ENCODE measurements at regions not wholly inside any gene's neighbourhood (a gene's known extent, or its start where the extent isn't known, plus 50 kb on each side); places are given as distances from the start of the nearest gene placed in this dataset.
"Not testable (repeated sequence)": the region's sequence is repeated elsewhere in the genome, so short reads cannot be mapped to it uniquely, and the experiment has no call there.

- not testable (repeated sequence) for H3K4me1 ChIP-seq (ENCODE audit: control insufficient read depth, insufficient read depth, low read length); DNase-seq (ENCODE audit: low read depth in 4 of 6, low spot score in 6 of 6); H3K9me3 ChIP-seq (ENCODE audit: control insufficient read depth, insufficient read depth, low read length); H3K4me3 ChIP-seq (ENCODE audit: low read depth, low read length); H3K36me3 ChIP-seq (ENCODE audit: control insufficient read depth, insufficient read depth, low read length); H3K27ac ChIP-seq (ENCODE audit: low read depth, low read length); H3K27me3 ChIP-seq (ENCODE audit: control insufficient read depth, insufficient read depth, low read length)
- 92% methylated on average over 6 of the region's 6 CpGs for WGBS (ENCODE audit: insufficient coverage)
Measured at GRCh38 chr15:75792236-75792635, 51.0 kb upstream of the UBE2Q2 start.

- WGBS (ENCODE audit: insufficient coverage), result 90% methylated on average over 14 of the region's 14 CpGs
Measured at GRCh38 chr15:75791337-75791713, 51.9 kb upstream of the UBE2Q2 start.

GRCh38 chr15:75790631-75791336 lies 52.5 kb upstream of the UBE2Q2 start:
- Histone ChIP-seq H3K27ac (ENCODE audit: low read depth, low read length) (no peak overlapping the region), H3K36me3 (ENCODE audit: control insufficient read depth, insufficient read depth, low read length) (no peaks in the 10 kb centered on the region), H3K4me3 (ENCODE audit: low read depth, low read length) (no peak overlapping the region), H3K4me1 (ENCODE audit: control insufficient read depth, insufficient read depth, low read length) (peaks cover 9% of the 10 kb centered on the region), H3K9me3 (ENCODE audit: control insufficient read depth, insufficient read depth, low read length) (no peaks in the 10 kb centered on the region), H3K27me3 (ENCODE audit: control insufficient read depth, insufficient read depth, low read length) (peaks cover 4% of the 10 kb centered on the region)
- DNase-seq (ENCODE audit: low read depth in 4 of 6, low spot score in 6 of 6), result no peak
- WGBS (ENCODE audit: insufficient coverage), result 96% methylated on average over 7 of the region's 11 CpGs

More at GRCh38 chr15:75791337-75791713, 51.9 kb upstream of the UBE2Q2 start:
- no peaks in the 10 kb centered on the region for H3K36me3 ChIP-seq (ENCODE audit: control insufficient read depth, insufficient read depth, low read length)
- H3K4me3 ChIP-seq (ENCODE audit: low read depth, low read length), result no peak overlapping the region
- peaks cover 4% of the 10 kb centered on the region for H3K4me1 ChIP-seq (ENCODE audit: control insufficient read depth, insufficient read depth, low read length)
- no peak overlapping the region for H3K27ac ChIP-seq (ENCODE audit: low read depth, low read length)
- H3K9me3 ChIP-seq (ENCODE audit: control insufficient read depth, insufficient read depth, low read length), result no peaks in the 10 kb centered on the region
- no peak for DNase-seq (ENCODE audit: low read depth in 4 of 6, low spot score in 6 of 6)
- peaks cover 4% of the 10 kb centered on the region for H3K27me3 ChIP-seq (ENCODE audit: control insufficient read depth, insufficient read depth, low read length)

GRCh38 chr15:75786575-75786947 lies 56.7 kb upstream of the UBE2Q2 start:
- H3K36me3 ChIP-seq (ENCODE audit: control insufficient read depth, insufficient read depth, low read length), result no peaks in the 10 kb centered on the region
- 37% methylated on average over 13 of the region's 15 CpGs for WGBS (ENCODE audit: insufficient coverage)
- peaks cover 9% of the 10 kb centered on the region for H3K4me1 ChIP-seq (ENCODE audit: control insufficient read depth, insufficient read depth, low read length)
- no peaks in the 10 kb centered on the region for H3K9me3 ChIP-seq (ENCODE audit: control insufficient read depth, insufficient read depth, low read length)
- peak overlapping the region; percentile 16 for H3K4me3 ChIP-seq (ENCODE audit: low read depth, low read length)
- H3K27ac ChIP-seq (ENCODE audit: low read depth, low read length), result no peak overlapping the region
- H3K27me3 ChIP-seq (ENCODE audit: control insufficient read depth, insufficient read depth, low read length), result peaks cover 4% of the 10 kb centered on the region
- DNase-seq (ENCODE audit: low read depth in 4 of 6, low spot score in 6 of 6), result no peak

GRCh38 chr15:75785771-75786574 lies 57.3 kb upstream of the UBE2Q2 start:
- peaks cover 9% of the 10 kb centered on the region for H3K4me1 ChIP-seq (ENCODE audit: control insufficient read depth, insufficient read depth, low read length)
- H3K36me3 ChIP-seq (ENCODE audit: control insufficient read depth, insufficient read depth, low read length), result no peaks in the 10 kb centered on the region
- no peak overlapping the region for H3K27ac ChIP-seq (ENCODE audit: low read depth, low read length)
- peaks cover 4% of the 10 kb centered on the region for H3K27me3 ChIP-seq (ENCODE audit: control insufficient read depth, insufficient read depth, low read length)
- no peaks in the 10 kb centered on the region for H3K9me3 ChIP-seq (ENCODE audit: control insufficient read depth, insufficient read depth, low read length)
- 45% methylated on average over 20 of the region's 20 CpGs for WGBS (ENCODE audit: insufficient coverage)
- DNase-seq (ENCODE audit: low read depth in 4 of 6, low spot score in 6 of 6), result peak in 2 of 6 donors; percentile 41 to 75
- H3K4me3 ChIP-seq (ENCODE audit: low read depth, low read length), result peak overlapping the region; percentile 16

- not testable (repeated sequence) for H3K9me3 ChIP-seq (ENCODE audit: control insufficient read depth, insufficient read depth, low read length); H3K4me1 ChIP-seq (ENCODE audit: control insufficient read depth, insufficient read depth, low read length); H3K36me3 ChIP-seq (ENCODE audit: control insufficient read depth, insufficient read depth, low read length); H3K27me3 ChIP-seq (ENCODE audit: control insufficient read depth, insufficient read depth, low read length); H3K4me3 ChIP-seq (ENCODE audit: low read depth, low read length); DNase-seq (ENCODE audit: low read depth in 4 of 6, low spot score in 6 of 6); H3K27ac ChIP-seq (ENCODE audit: low read depth, low read length)
- WGBS (ENCODE audit: insufficient coverage), result 90% methylated on average over 6 of the region's 10 CpGs
Measured at GRCh38 chr15:75784511-75785480, 58.5 kb upstream of the UBE2Q2 start.

- not testable (repeated sequence) for DNase-seq (ENCODE audit: low read depth in 4 of 6, low spot score in 6 of 6); H3K36me3 ChIP-seq (ENCODE audit: control insufficient read depth, insufficient read depth, low read length); H3K27me3 ChIP-seq (ENCODE audit: control insufficient read depth, insufficient read depth, low read length); H3K4me3 ChIP-seq (ENCODE audit: low read depth, low read length); H3K4me1 ChIP-seq (ENCODE audit: control insufficient read depth, insufficient read depth, low read length); H3K27ac ChIP-seq (ENCODE audit: low read depth, low read length); H3K9me3 ChIP-seq (ENCODE audit: control insufficient read depth, insufficient read depth, low read length)
- WGBS (ENCODE audit: insufficient coverage), result 92% methylated on average over 3 of the region's 3 CpGs
Measured at GRCh38 chr15:75783566-75783965, 59.7 kb upstream of the UBE2Q2 start.

GRCh38 chr15:75782926-75783325 lies 60.3 kb upstream of the UBE2Q2 start:
- no peak for DNase-seq (ENCODE audit: low read depth in 4 of 6, low spot score in 6 of 6)
- WGBS (ENCODE audit: insufficient coverage), result 77% methylated on average over 9 of the region's 11 CpGs
- Histone ChIP-seq H3K27ac (ENCODE audit: low read depth, low read length) (no peak overlapping the region), H3K4me1 (ENCODE audit: control insufficient read depth, insufficient read depth, low read length) (peaks cover 9% of the 10 kb centered on the region), H3K9me3 (ENCODE audit: control insufficient read depth, insufficient read depth, low read length) (no peaks in the 10 kb centered on the region), H3K27me3 (ENCODE audit: control insufficient read depth, insufficient read depth, low read length) (peaks cover 4% of the 10 kb centered on the region), H3K4me3 (ENCODE audit: low read depth, low read length) (no peak overlapping the region), H3K36me3 (ENCODE audit: control insufficient read depth, insufficient read depth, low read length) (no peaks in the 10 kb centered on the region)

GRCh38 chr15:75780995-75781394 lies 62.3 kb upstream of the UBE2Q2 start:
- not testable (repeated sequence) for DNase-seq (ENCODE audit: low read depth in 4 of 6, low spot score in 6 of 6); H3K27me3 ChIP-seq (ENCODE audit: control insufficient read depth, insufficient read depth, low read length); H3K4me3 ChIP-seq (ENCODE audit: low read depth, low read length); H3K27ac ChIP-seq (ENCODE audit: low read depth, low read length); H3K4me1 ChIP-seq (ENCODE audit: control insufficient read depth, insufficient read depth, low read length); H3K9me3 ChIP-seq (ENCODE audit: control insufficient read depth, insufficient read depth, low read length); H3K36me3 ChIP-seq (ENCODE audit: control insufficient read depth, insufficient read depth, low read length)
- WGBS (ENCODE audit: insufficient coverage), result 100% methylated on average over 2 of the region's 4 CpGs

All from spinal cord (tissue), 9 donors.